ENCODE measurements at regions not wholly inside any gene's neighbourhood (a gene's known extent, or its start where the extent isn't known, plus 50 kb on each side); places are given as distances from the start of the nearest gene placed in this dataset.

DNA sequence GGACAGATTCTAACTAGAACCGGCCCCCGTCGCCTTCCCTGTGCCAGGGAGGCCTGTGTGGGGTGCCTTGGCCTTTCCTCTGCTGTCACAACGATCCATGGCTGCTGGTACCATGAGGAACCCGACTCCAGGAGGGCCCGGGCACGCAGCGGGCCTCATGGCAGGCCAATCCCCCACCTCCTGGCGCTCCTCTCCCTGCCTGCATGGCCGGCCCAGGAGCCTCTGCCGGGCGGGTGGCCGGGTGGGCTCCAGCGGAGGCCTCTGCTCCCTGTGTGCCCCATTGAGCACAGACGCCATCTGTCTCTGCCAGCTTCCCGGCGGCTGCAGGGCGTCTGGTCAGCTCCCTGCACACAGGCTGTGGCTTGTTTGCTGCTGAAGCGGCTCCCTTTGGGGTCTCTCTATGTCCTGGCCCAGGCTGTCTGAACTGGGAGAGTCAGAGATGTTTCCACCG lies 86.5 kb downstream of the MYEOV start:
- Mint-ChIP-seq H3K4me1 (ENCODE audit: low read depth) (no peaks in the 10 kb centered on the region), H3K36me3 (ENCODE audit: insufficient read depth) (no peaks in the 10 kb centered on the region), H3K9me3 (no peaks in the 10 kb centered on the region), H3K4me3 (no peak overlapping the region), H3K27me3 (ENCODE audit: low read depth) (no peaks in the 10 kb centered on the region)
- ATAC-seq (no peak), DNase-seq (peak; percentile 2)

DNA sequence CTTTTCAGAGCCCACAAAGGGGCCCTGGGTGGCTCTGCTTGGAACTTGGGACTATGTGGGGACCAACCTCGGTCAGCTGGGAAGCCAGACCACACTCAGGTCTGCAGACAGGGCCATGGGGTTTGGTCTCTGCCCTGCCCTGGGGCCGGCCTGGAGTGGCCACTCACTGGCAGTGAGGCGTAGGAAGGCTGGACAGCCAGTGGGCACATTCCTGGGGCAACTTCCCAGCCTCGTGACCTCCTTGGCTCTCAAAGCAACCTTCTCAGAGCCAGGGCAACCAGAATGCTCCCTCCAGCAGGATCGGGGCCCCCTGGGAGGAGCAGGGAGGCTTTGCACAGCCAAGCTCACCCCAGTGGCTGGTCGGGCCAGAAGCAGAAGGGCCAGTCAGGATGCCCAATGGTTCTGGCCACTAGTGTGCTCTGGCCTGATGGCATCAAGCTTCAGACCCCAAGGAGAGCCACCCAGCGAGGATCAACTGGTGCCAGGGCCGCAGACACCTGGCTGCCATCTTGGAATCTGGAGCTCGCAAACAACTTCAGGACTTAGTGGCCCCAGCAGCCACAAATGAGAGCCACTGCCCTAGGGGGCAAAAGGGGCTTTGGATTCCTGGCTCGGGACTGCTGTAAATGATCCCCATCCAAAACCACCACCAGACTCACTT lies 87.1 kb downstream of the MYEOV start:
- no peaks in the 10 kb centered on the region for H3K27me3 Mint-ChIP-seq (ENCODE audit: low read depth)
- no peaks in the 10 kb centered on the region for H3K4me1 Mint-ChIP-seq (ENCODE audit: low read depth)
- no peaks in the 10 kb centered on the region for H3K36me3 Mint-ChIP-seq (ENCODE audit: insufficient read depth)
- no peak for DNase-seq
- no peak overlapping the region for H3K4me3 Mint-ChIP-seq
- ATAC-seq = no peak
- no peaks in the 10 kb centered on the region for H3K9me3 Mint-ChIP-seq

DNA sequence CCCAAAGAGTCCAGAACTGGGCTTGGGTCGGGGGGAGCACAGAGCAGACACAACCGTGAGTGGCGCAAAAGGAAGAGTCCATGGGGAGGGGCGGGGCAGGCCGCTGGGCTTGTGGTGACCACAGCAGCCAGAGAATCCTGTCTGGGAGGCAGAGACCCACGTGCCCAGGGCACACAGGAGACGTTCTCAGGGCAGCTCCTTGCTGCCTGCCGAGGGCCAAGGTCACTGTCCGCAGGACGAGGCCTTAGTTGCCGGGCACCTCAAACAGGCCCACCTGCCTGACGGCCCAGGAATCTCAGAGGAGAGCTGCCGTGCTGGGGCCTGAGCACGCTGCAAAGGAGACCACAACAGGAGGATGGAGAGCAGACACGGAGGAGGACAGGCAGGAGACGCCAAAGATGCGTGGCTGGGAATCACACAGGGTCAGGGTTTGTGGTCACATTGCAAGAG lies 87.8 kb downstream of the MYEOV start:
- ATAC-seq (no peak), DNase-seq (no peak)
- Mint-ChIP-seq H3K4me3 (no peak overlapping the region), H3K27me3 (ENCODE audit: low read depth) (no peaks in the 10 kb centered on the region), H3K36me3 (ENCODE audit: insufficient read depth) (no peaks in the 10 kb centered on the region), H3K4me1 (ENCODE audit: low read depth) (no peaks in the 10 kb centered on the region), H3K9me3 (no peaks in the 10 kb centered on the region)

DNA sequence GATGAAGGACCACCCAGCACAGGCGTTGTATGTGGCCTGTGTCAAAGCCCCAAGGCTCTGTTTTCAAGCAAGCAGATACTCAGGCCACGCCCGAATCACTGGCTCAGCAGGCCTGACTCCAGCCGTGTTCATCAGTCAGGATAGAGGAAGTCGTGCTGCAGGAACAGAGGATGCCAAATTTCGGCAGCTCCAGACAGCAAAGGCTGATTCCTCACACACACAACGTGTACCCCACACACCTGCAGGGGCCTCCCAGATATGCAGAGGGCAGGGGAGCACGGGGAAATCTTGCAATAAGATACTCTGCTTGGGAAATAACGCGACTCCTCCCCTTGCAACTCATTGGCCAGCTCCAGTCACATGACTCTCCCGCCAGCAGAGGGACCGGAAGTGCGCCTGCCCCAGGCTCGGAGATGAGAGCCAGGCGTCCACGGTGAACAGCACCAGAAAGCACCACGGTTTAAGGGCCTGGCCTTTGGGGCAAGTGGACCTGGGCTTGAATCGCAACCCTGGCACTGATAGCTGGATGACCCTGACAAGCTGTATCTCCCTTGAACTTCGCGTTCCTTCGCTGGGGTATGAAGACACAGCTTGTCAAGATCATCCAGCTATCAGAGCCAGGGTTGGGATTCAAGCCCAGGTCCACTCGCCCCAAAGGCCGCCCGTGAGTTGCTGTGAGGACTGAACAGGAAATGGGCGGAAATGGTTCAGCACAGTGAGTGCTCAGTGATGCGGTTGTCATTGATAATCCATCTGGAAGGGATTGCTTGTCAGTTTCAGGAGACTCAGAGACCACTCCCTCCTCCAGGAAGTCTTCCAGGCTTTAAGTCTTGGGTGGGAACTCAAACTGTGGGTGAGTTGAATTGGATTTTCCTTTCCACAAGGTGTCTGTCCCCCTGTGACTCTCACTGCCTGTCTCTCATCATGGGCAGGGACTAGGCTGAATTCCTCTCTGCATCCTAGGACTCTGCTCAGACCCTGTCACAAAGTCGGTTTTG lies 88.5 kb downstream of the MYEOV start:
- H3K4me3 Mint-ChIP-seq = no peak overlapping the region
- no peaks in the 10 kb centered on the region for H3K27me3 Mint-ChIP-seq (ENCODE audit: low read depth)
- no peaks in the 10 kb centered on the region for H3K36me3 Mint-ChIP-seq (ENCODE audit: insufficient read depth)
- DNase-seq (peak; percentile 5), ATAC-seq (peak in 1 of 2 donors; percentile 18)
- no peaks in the 10 kb centered on the region for H3K4me1 Mint-ChIP-seq (ENCODE audit: low read depth)
- H3K9me3 Mint-ChIP-seq = peaks cover 4% of the 10 kb centered on the region

DNA sequence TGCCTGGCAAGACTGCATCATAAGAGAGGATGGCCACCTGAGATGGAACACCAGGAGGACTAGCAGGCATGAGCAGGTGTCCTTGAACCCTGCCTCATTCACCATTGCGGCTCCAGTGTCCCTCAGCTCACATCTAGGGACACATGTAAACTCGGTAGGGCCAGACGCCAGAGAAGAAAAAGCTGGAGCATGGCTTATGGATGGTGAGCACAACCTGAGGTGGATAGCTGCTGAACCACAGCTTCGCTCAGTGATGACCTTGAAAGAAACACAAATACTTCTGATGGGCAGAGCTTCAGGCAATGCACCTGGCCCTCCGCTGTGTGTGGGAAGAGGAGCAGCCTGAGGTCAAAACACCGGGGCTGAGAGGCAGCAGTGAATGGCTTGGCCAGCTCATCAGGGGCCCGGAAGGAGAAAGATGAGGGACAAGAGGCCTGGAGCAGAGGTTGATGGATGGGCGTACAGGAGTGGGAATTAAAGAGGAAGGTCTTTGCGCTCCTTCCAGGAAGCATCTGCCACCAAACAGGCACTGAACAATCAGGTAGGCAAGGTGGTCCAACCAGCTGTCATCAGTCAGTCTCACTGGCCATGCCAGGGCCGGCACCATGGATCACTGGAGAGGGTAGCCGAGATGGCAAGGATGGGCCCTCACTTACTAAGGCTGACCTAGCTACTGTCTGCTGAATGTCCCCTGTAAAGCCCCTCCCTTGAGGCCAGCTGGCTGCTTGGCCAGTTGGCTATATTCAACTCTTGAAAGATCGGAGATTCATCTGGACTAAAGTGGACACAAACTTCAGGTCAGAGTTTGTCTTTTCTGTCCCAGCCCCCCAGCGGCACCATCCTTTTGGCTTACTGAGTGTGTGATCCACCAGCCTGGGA lies 89.7 kb downstream of the MYEOV start:
- Mint-ChIP-seq H3K27me3 (ENCODE audit: low read depth) (no peaks in the 10 kb centered on the region), H3K9me3 (peaks cover 15% of the 10 kb centered on the region), H3K4me3 (no peak overlapping the region), H3K4me1 (ENCODE audit: low read depth) (no peaks in the 10 kb centered on the region), H3K36me3 (ENCODE audit: insufficient read depth) (no peaks in the 10 kb centered on the region)
- ATAC-seq (no peak), DNase-seq (peak; percentile 3)

DNA sequence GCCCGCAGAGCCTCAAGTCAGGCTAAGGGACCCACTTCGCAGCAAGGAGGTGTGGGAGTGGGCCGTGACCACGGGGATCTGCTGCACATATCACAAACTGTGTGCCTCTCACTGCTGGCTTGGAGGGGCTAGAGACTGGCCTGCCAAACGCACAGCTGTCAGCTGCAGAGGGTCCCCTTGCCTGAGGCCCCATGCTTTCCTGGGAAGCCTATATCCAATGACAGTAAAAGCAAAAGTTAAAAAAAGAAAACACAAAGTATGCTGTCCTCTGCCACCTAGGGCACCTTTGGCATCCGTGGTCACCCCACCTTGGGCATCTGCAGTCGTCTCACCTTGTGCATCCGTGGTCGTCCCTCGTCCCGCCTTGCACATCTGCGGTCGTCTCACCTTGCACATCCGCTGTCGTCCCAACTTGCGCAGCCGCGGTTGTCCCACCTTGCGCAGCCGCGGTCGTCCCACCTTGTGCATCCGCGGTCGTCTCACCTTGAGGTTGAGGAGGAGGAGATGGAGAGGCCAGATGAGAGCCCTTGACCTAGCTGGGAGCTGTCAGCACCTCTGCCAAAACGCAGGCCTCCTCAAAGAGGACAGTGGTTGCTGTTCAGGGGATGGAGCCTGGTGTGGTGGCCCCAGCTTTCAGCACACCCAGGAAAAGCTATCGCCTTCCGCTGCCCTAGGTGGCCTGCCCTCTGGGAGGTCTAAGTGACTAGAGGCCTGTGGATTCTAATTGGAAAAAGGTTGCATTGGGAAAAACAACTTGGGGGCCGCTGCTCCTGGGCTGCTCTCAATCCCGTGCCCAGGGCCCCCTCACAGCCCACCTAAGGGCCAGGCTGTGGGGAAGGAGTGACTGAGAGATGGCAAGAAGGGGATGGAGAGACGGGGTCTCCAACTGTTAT lies 90.5 kb downstream of the MYEOV start:
- Mint-ChIP-seq H3K27me3 (ENCODE audit: low read depth) (no peaks in the 10 kb centered on the region), H3K4me3 (no peak overlapping the region), H3K4me1 (ENCODE audit: low read depth) (no peaks in the 10 kb centered on the region), H3K9me3 (peaks cover 24% of the 10 kb centered on the region), H3K36me3 (ENCODE audit: insufficient read depth) (no peaks in the 10 kb centered on the region)
- no peak for ATAC-seq
- DNase-seq = no peak

DNA sequence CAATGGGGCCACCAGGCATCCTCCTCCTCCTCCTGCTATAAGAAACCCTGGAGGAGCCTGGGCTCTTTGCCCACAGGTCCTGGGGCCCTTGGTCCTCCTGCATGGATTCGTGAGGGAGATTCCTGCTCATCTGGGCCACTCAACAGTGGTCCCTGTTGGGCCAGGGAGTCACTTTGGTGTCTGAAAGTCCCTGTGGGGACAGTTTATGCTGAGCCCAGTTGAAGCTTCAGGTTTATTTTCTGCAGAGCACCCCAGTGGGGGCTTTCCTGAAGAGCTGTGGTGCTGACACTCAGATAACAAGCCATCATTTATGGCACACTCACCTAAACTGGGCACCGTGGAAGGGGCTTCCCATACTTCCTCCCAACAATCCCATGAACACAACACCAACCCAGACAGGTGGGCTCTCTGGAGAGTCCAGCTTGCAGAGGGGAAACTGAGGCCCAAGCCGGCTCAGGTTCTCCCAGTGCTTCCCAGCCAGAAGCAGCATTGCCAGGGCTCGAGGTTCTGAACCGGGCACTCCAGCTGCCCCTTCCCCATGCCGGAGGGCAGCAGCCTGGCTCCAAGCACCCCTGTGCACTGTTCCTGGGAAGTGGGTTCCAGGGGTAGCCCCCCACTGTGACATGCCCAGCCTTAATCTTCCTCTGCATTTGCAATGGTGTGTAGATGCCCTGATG lies 91.3 kb downstream of the MYEOV start:
- no peak for DNase-seq
- ATAC-seq = no peak
- H3K36me3 Mint-ChIP-seq (ENCODE audit: insufficient read depth) = no peaks in the 10 kb centered on the region
- peaks cover 29% of the 10 kb centered on the region for H3K9me3 Mint-ChIP-seq
- no peak overlapping the region for H3K4me3 Mint-ChIP-seq
- H3K27me3 Mint-ChIP-seq (ENCODE audit: low read depth) = no peaks in the 10 kb centered on the region
- H3K4me1 Mint-ChIP-seq (ENCODE audit: low read depth) = no peaks in the 10 kb centered on the region

DNA sequence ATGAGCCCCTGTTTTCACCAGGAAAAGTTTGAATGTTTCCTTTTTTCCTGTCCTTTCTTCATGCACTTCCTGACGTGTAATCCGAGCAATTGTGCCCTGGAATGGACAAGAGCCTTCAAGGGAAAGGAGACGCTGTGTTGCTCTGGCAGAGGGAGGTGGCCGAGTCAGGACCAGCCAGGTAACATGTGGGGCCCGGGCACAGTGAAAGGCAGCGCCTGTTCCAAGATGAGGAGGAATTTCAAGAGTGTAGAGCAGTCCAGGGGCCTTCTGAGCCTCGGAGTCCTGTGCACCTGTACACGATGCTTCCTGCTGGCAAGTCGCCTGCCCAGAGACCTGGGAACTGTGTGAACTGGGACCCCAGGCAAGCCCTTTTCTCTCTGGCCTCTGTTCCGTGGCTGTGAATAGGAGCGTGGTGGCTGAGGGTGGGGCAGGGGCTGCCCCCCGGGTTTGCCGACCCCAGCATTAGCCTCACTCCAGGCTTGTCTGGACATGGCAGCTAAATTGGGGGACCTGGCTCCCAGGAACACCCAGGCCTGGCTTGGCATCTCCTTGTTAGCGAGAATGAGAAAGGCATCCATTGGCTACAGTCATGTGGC lies 92.0 kb downstream of the MYEOV start:
- H3K4me1 Mint-ChIP-seq (ENCODE audit: low read depth) = no peaks in the 10 kb centered on the region
- DNase-seq = no peak
- no peak overlapping the region for H3K4me3 Mint-ChIP-seq
- no peaks in the 10 kb centered on the region for H3K36me3 Mint-ChIP-seq (ENCODE audit: insufficient read depth)
- ATAC-seq = no peak
- H3K9me3 Mint-ChIP-seq = peaks cover 29% of the 10 kb centered on the region
- peaks cover 1% of the 10 kb centered on the region for H3K27me3 Mint-ChIP-seq (ENCODE audit: low read depth)

DNA sequence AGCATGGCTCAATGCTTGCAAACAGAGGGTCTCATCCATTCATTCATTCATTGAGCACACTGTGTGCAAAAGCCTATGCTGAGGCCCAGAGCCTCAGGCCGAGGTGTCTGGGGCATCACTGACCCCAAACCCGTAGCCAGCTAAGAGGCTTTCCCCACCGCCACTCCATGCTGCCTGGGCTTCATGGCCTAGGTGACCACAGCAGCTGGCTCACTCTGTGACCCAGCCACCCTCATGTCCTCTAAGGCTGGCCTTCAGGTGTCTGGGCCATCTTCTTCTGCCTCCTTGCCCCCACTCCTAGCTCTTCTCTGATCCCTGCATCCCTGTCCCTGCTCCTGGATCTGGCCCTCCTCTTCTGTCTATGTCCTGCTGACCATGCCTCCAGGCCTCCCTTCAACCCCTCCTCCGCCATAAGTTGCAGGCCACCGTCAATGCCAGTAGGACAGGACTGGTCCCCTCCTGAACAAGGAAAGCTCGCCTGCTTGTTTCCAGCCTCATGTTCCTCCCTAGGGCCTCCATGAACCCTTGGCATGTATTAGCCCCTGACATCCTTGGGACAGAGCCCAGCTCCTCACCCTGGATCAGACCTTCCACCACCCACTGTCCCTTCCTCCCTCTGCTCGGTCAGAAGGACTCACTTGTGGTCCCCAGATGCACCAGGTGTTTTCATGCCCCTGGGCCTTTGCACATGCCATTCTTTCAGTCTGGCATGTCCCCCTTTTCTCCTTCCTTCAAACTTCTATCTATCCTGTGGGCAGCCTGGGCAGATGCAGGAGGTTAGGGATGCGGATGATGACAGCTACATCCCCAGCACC lies 92.8 kb downstream of the MYEOV start:
- DNase-seq (no peak), ATAC-seq (no peak)
- peaks cover 3% of the 10 kb centered on the region for H3K27me3 Mint-ChIP-seq (ENCODE audit: low read depth)
- H3K4me1 Mint-ChIP-seq (ENCODE audit: low read depth) = no peaks in the 10 kb centered on the region
- H3K9me3 Mint-ChIP-seq = peaks cover 29% of the 10 kb centered on the region
- no peaks in the 10 kb centered on the region for H3K36me3 Mint-ChIP-seq (ENCODE audit: insufficient read depth)
- H3K4me3 Mint-ChIP-seq = no peak overlapping the region

DNA sequence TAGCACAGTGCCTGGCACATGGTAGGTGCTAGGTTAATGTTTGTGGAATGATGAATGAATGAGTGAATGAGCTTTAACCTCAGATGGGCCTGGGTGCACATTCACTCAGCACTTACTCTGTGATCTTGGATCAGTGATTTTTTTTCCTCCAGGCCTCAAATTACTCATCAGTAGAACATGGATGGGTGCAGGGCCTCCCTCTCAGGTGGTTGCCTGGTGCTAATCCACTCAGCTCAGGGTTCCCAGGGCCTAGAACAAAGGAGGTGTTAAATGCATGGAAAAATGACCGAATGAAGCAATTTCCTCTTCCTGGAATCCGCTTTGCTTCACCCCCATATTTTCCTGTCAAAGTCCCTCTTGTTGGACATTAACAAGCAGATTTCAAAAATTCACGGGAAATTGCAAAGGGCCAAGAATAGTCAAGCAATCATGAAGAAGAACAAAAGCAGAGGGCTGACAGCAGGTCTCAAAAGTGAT lies 93.5 kb downstream of the MYEOV start:
- Mint-ChIP-seq H3K27me3 (ENCODE audit: low read depth) (peaks cover 3% of the 10 kb centered on the region), H3K36me3 (ENCODE audit: insufficient read depth) (no peaks in the 10 kb centered on the region), H3K4me1 (ENCODE audit: low read depth) (no peaks in the 10 kb centered on the region), H3K4me3 (no peak overlapping the region), H3K9me3 (peaks cover 29% of the 10 kb centered on the region)
- ATAC-seq (no peak), DNase-seq (no peak)

DNA sequence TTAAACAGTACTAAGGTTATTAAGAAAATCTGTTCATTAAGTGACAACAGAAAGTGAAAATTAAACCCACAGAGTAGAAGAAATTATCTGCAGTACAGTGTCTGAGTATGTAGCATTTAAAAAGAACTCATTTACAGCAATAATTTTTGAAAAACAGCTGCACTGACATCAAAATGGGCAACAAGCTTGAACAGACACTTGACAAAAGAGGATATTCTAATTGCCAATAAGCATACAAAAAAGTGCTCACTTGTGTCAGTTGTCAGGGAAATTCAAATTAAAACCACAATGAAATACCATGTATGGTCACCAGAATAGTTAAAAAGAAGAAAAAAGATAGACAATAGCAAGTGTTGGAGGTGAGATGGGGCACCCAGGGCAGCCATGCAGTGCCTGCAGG lies 93.3 kb upstream of the LINC01488 start:
- DNase-seq (no peak), ATAC-seq (no peak)
- peaks cover 29% of the 10 kb centered on the region for H3K9me3 Mint-ChIP-seq
- H3K4me3 Mint-ChIP-seq = no peak overlapping the region
- peaks cover 3% of the 10 kb centered on the region for H3K27me3 Mint-ChIP-seq (ENCODE audit: low read depth)
- H3K36me3 Mint-ChIP-seq (ENCODE audit: insufficient read depth) = no peaks in the 10 kb centered on the region
- H3K4me1 Mint-ChIP-seq (ENCODE audit: low read depth) = no peaks in the 10 kb centered on the region

DNA sequence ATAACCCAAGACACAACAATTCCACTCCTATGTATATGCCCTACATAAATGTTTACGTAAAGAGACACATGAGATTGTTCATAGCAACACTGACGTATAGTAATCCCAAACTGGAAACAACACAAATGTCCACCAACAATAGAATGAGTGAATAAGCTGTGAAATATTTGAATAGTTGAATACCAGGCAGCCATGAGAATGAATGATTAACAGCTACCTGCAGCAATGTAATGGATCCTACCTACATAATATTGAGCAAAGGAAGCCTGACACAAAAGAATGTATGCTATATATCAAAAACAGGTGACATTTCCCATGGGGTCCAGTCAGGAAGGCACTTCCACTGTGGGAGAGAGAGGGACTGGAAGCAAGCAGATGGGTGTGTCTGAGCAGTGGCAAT lies 92.8 kb upstream of the LINC01488 start:
- Mint-ChIP-seq H3K36me3 (ENCODE audit: insufficient read depth) (no peaks in the 10 kb centered on the region), H3K9me3 (peaks cover 29% of the 10 kb centered on the region), H3K4me1 (ENCODE audit: low read depth) (no peaks in the 10 kb centered on the region), H3K4me3 (no peak overlapping the region), H3K27me3 (ENCODE audit: low read depth) (peaks cover 3% of the 10 kb centered on the region)
- no peak for DNase-seq
- ATAC-seq = no peak
